Spleen (tissue), 7 donors: ENCODE measurements at regions not wholly inside any gene's neighbourhood (a gene's known extent, or its start where the extent isn't known, plus 50 kb on each side); places are given as distances from the start of the nearest gene placed in this dataset.
"Not testable (repeated sequence)": the region's sequence is repeated elsewhere in the genome, so short reads cannot be mapped to it uniquely, and the experiment has no call there.

Experiments
- CTCF ChIP-seq, 11 experiments: fragments of 200-600 bp in 7 of 11; fragments of 450-650 bp in 4 of 11; sonication (generic) in 4 of 11; IDR thresholded peaks in 8 of 11; conservative IDR thresholded peaks in 3 of 11; 1 replicate in 7 of 11; 2 replicates in 4 of 11; pipeline versions ENCODE4 v1.4.0 to v1.8.0; 2016 to 2021; ENCODE audit warnings: antibody characterized with exemption in 11 of 11, inconsistent platforms in 4 of 11, mild to moderate bottlenecking in 1 of 11
- POLR2A ChIP-seq, 3 donors: fragments of 450-650 bp; IDR thresholded peaks; one replicate each; pipeline ENCODE4 v1.5.1; 2017; ENCODE audit warnings: antibody characterized with exemption in 3 of 3, mild to moderate bottlenecking in 1 of 3
- donor health status: DM: no; HTN: no; CAD: no; lungs with moderate emphysema.
- donor health status: DM: no; HTN: no; CAD: no.
- donor health status: DM: no; HTN: no; CAD: no.

DNA sequence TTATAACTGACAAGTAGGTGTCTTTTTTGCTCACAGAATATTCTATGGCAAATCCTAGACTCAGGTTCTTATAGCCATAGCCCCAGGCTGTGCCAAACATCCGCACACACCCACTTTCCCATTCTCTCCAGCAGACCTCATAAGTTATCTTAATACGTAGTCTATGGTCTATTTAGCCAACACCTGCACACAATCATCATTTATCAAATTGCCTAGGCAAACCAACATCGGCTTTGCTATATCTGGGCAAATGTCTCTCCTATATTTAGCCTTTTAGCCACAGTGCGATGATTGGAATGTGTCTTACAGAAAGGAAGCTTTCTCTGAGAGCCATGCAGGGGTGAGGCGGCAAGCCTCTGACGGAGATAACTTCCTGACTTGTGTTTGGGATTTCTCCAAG lies 128.0 kb downstream of the POTEC start:
- TF ChIP-seq CTCF (IDR thresholded peaks at IDR 0.05 in 8 of 11, conservative IDR thresholded peaks at IDR 0.05 in 3 of 11); POLR2A (IDR thresholded peaks at IDR 0.05): not testable (repeated sequence)
